Esophagus (tissue), 2 donors: ENCODE measurements at regions not wholly inside any gene's neighbourhood (a gene's known extent, or its start where the extent isn't known, plus 50 kb on each side); places are given as distances from the start of the nearest gene placed in this dataset.

Source experiments
- H3K27ac ChIP-seq, 2 donors: one replicate each; pipeline ENCODE4 v1.5.1; 2013; ENCODE audit warnings: low read depth in 2 of 2, mild to moderate bottlenecking in 2 of 2, inconsistent platforms in 1 of 2, low read length in 1 of 2, moderate library complexity in 1 of 2
- H3K27me3 ChIP-seq, 2 donors: one replicate each; pipeline ENCODE4 v1.6.1; 2013; ENCODE audit warnings: low read length in 2 of 2, control low read depth in 1 of 2, mild to moderate bottlenecking in 1 of 2; ENCODE audit not compliant: insufficient read depth in 2 of 2, control insufficient read depth in 1 of 2
- H3K36me3 ChIP-seq, 2 donors: one replicate each; pipeline ENCODE4 v1.6.1; 2013; ENCODE audit warnings: low read length in 1 of 2; ENCODE audit not compliant: control insufficient read depth in 2 of 2, insufficient read depth in 2 of 2
- H3K4me1 ChIP-seq, 2 donors: one replicate each; pipeline ENCODE4 v1.6.1; 2013; ENCODE audit warnings: low read length in 1 of 2; ENCODE audit not compliant: control insufficient read depth in 2 of 2, insufficient read depth in 2 of 2
- H3K4me3 ChIP-seq, 2 donors: one replicate each; pipeline ENCODE4 v1.5.1; 2013; ENCODE audit warnings: low read length in 2 of 2, mild to moderate bottlenecking in 2 of 2, low read depth in 1 of 2, moderate library complexity in 1 of 2
- H3K9me3 ChIP-seq, 2 donors: one replicate each; pipeline ENCODE4 v1.6.1; 2013; ENCODE audit warnings: mild to moderate bottlenecking in 2 of 2, low read depth in 1 of 2, low read length in 1 of 2, moderate library complexity in 1 of 2; ENCODE audit not compliant: control insufficient read depth in 2 of 2, insufficient read depth in 1 of 2
- WGBS, 2 donors: extraction: QIAGEN DNeasy Blood & Tissue Kit; methylation state at CpG; one replicate each; pipeline ENCODE4 v1.1.7; 2013; 5-methylcytosine and 5-hydroxymethylcytosine counted together
- donor health status: healthy with polysubstance abuse.
- donor health status: Bipolar disorder and iron deficiency.

DNA sequence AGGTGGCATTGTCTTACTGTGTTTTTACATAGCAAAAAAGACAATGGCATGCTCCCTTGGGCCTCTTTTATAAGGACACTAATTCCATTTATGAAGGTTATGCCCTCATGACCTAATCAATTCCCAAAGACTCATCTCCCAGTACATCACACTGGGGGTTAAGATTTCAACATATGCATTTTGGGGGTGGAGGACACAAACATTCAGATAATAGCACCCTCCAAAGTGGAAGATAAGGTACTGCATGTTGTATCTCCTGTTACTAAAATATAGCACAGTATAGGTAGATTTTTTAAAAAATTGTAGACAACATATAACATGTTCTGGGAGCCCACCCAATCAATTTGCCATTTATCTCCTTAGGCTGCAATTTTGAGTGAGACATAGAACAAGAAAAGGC is 221.2 kb downstream of the LIG4 start:
- H3K27ac ChIP-seq, result no peak overlapping the region

GRCh38 chr13:107993239-107993949 is 221.9 kb downstream of the LIG4 start:
- H3K27me3 ChIP-seq, result no peaks in the 10 kb centered on the region
- 56 to 59% methylated on average over 4 of the region's 4 CpGs for WGBS, 2 donors
- H3K36me3 ChIP-seq, result no peaks in the 10 kb centered on the region
- no peak overlapping the region for H3K27ac ChIP-seq
- H3K4me1 ChIP-seq, result no peaks in the 10 kb centered on the region
- H3K4me3 ChIP-seq, result no peak overlapping the region
- H3K9me3 ChIP-seq, result no peaks in the 10 kb centered on the region

More for the DNA sequence above, 221.2 kb downstream of the LIG4 start:
- Histone ChIP-seq H3K4me1 (no peaks in the 10 kb centered on the region), H3K27me3 (no peaks in the 10 kb centered on the region), H3K9me3 (peaks cover 0 to 1% of the 10 kb centered on the region in 2 donors), H3K36me3 (no peaks in the 10 kb centered on the region), H3K4me3 (no peak overlapping the region)

- Histone ChIP-seq H3K9me3 (no peaks in the 10 kb centered on the region), H3K4me3 (no peak overlapping the region), H3K27me3 (no peaks in the 10 kb centered on the region), H3K27ac (no peak overlapping the region), H3K36me3 (no peaks in the 10 kb centered on the region), H3K4me1 (no peaks in the 10 kb centered on the region)
- WGBS, 2 donors, result 55 to 61% methylated on average over 2 of the region's 2 CpGs
Measured at GRCh38 chr13:107992542-107992941, 222.8 kb downstream of the LIG4 start.

- WGBS, 2 donors, result 66 to 77% methylated on average over 4 of the region's 4 CpGs
- Histone ChIP-seq H3K27me3 (no peaks in the 10 kb centered on the region), H3K36me3 (no peaks in the 10 kb centered on the region), H3K4me1 (no peaks in the 10 kb centered on the region), H3K4me3 (no peak overlapping the region), H3K9me3 (peaks cover 0 to 3% of the 10 kb centered on the region in 2 donors), H3K27ac (no peak overlapping the region)
Measured at GRCh38 chr13:107977071-107977574, 238.2 kb downstream of the LIG4 start.

GRCh38 chr13:107976628-107977027 is 238.7 kb downstream of the LIG4 start:
- peaks cover 0 to 3% of the 10 kb centered on the region in 2 donors for H3K9me3 ChIP-seq
- H3K27me3 ChIP-seq, result no peaks in the 10 kb centered on the region
- no peaks in the 10 kb centered on the region for H3K4me1 ChIP-seq
- WGBS, 2 donors, result 71 to 82% methylated on average over 4 of the region's 4 CpGs
- H3K36me3 ChIP-seq, result no peaks in the 10 kb centered on the region
- no peak overlapping the region for H3K27ac ChIP-seq
- no peak overlapping the region for H3K4me3 ChIP-seq

GRCh38 chr13:107974409-107974808 is 240.9 kb downstream of the LIG4 start:
- Histone ChIP-seq H3K9me3 (peaks cover 0 to 3% of the 10 kb centered on the region in 2 donors), H3K36me3 (no peaks in the 10 kb centered on the region), H3K4me1 (no peaks in the 10 kb centered on the region), H3K27me3 (no peaks in the 10 kb centered on the region), H3K4me3 (no peak overlapping the region), H3K27ac (no peak overlapping the region)
- WGBS, 2 donors, result 87 to 89% methylated on average over 2 of the region's 2 CpGs

DNA sequence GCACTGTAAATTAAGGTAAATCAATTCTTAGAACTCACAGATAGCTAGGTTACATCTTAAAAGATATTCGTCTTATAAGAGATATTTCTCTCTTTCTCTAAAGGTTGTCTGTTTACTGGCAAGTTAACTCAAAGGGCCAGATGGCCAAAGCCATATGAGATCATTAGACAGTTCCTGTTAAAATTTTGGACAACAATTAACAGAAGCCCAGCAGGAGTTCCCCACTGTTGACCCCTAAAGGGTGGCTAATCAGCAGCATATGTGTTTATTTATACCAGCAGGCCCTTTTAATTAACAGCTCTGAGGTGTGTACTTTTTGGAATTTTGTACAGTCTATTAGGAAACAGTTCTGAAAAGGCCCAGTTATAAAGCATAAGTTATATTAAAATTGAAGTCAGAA is 245.8 kb downstream of the LIG4 start:
- no peak overlapping the region for H3K4me3 ChIP-seq
- H3K27ac ChIP-seq, result no peak overlapping the region
- H3K4me1 ChIP-seq, result no peaks in the 10 kb centered on the region
- H3K27me3 ChIP-seq, result no peaks in the 10 kb centered on the region
- WGBS, 2 donors, result 81 to 86% methylated on average over 1 of the region's 1 CpG
- H3K9me3 ChIP-seq, result no peaks in the 10 kb centered on the region
- no peaks in the 10 kb centered on the region for H3K36me3 ChIP-seq

- WGBS, 2 donors, result 50 to 55% methylated on average over 1 of the region's 1 CpG
- Histone ChIP-seq H3K36me3 (no peaks in the 10 kb centered on the region), H3K27ac (no peak overlapping the region), H3K4me1 (no peaks in the 10 kb centered on the region), H3K4me3 (no peak overlapping the region), H3K9me3 (no peaks in the 10 kb centered on the region), H3K27me3 (no peaks in the 10 kb centered on the region)
Measured at GRCh38 chr13:107968470-107968869, 246.9 kb downstream of the LIG4 start.

DNA sequence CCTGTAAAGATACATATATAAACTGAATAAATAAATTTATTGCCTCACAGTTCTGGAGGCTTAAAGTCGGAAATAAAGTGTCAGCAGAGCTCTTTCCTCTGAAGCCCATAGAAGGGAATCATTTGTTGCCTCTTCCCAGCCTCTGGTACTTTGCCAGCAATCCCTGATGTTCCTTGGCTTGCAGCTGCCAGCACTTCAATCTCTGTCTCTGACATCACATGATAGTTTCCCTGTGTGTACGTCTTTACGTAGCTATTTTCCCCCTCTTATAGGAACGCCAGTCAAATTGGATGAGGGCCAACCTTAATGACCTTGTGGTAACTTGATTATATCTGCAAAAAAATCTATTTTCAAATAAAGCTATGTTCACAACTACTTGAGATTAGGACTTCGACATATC is 250.9 kb downstream of the LIG4 start:
- no peaks in the 10 kb centered on the region for H3K9me3 ChIP-seq
- 40 to 43% methylated on average over 5 of the region's 5 CpGs for WGBS, 2 donors
- no peaks in the 10 kb centered on the region for H3K36me3 ChIP-seq
- H3K4me3 ChIP-seq, result no peak overlapping the region
- H3K27me3 ChIP-seq, result no peaks in the 10 kb centered on the region
- no peak overlapping the region for H3K27ac ChIP-seq
- H3K4me1 ChIP-seq, result no peaks in the 10 kb centered on the region
